8988T (cell line): ENCODE measurements at regions not wholly inside any gene's neighbourhood (a gene's known extent, or its start where the extent isn't known, plus 50 kb on each side); places are given as distances from the start of the nearest gene placed in this dataset.

Source experiments
- DNase-seq: peaks from one replicate; pipeline ENCODE4 v3.0.0; 2011

GRCh38 chr7:50962962-50963374 is 180.3 kb upstream of the GRB10 start:
- DNase-seq = peak; percentile 18

GRCh38 chr7:50962281-50962883 is 179.7 kb upstream of the GRB10 start:
- no peak for DNase-seq

- DNase-seq = no peak
These were observed 178.1 kb upstream of the GRB10 start for GRCh38 chr7:50960621-50961310.

GRCh38 chr7:50959991-50960390 is 177.3 kb upstream of the GRB10 start:
- DNase-seq = no peak

- DNase-seq = no peak
These were observed 176.9 kb upstream of the GRB10 start for GRCh38 chr7:50959560-50959959.

GRCh38 chr7:50957855-50958254 is 175.2 kb upstream of the GRB10 start:
- no peak for DNase-seq

GRCh38 chr7:50957431-50957830 is 174.7 kb upstream of the GRB10 start:
- no peak for DNase-seq

- DNase-seq = no peak
These were observed 173.9 kb upstream of the GRB10 start for GRCh38 chr7:50956522-50957155.

GRCh38 chr7:50954716-50955115 is 172.0 kb upstream of the GRB10 start:
- DNase-seq = no peak

- no peak for DNase-seq
These were observed 171.5 kb upstream of the GRB10 start for GRCh38 chr7:50954245-50954644.

- DNase-seq = no peak
These were observed 171.1 kb upstream of the GRB10 start for GRCh38 chr7:50953820-50954219.

- no peak for DNase-seq
These were observed 170.6 kb upstream of the GRB10 start for GRCh38 chr7:50953303-50953702.

GRCh38 chr7:50952544-50952943 is 169.8 kb upstream of the GRB10 start:
- no peak for DNase-seq

- no peak for DNase-seq
These were observed 169.4 kb upstream of the GRB10 start for GRCh38 chr7:50952120-50952519.

GRCh38 chr7:50943482-50943881 is 160.8 kb upstream of the GRB10 start:
- DNase-seq = no peak

GRCh38 chr7:50941525-50941924 is 158.8 kb upstream of the GRB10 start:
- no peak for DNase-seq

GRCh38 chr7:50940621-50941020 is 157.9 kb upstream of the GRB10 start:
- no peak for DNase-seq

- DNase-seq = no peak
These were observed 156.3 kb upstream of the GRB10 start for GRCh38 chr7:50939021-50939420.

GRCh38 chr7:50937727-50938126 is 155.0 kb upstream of the GRB10 start:
- no peak for DNase-seq

GRCh38 chr7:50926049-50926448 is 143.4 kb upstream of the GRB10 start:
- DNase-seq = no peak

- no peak for DNase-seq
These were observed 140.8 kb upstream of the GRB10 start for GRCh38 chr7:50923476-50923875.

GRCh38 chr7:50921114-50921813 is 138.6 kb upstream of the GRB10 start:
- DNase-seq = no peak

GRCh38 chr7:50920031-50920635 is 137.4 kb upstream of the GRB10 start:
- DNase-seq = no peak
